GM21423 (cell line): ENCODE measurements at regions not wholly inside any gene's neighbourhood (a gene's known extent, or its start where the extent isn't known, plus 50 kb on each side); places are given as distances from the start of the nearest gene placed in this dataset.
A peak's percentile ranks its signal among the peaks of the same experiment; 100 is the strongest.

Source experiments
- ATAC-seq: cut with Tn5 transposase; IDR thresholded peaks from one replicate; pipeline ENCODE4 v1.9.1; 2021; ENCODE audit warnings: mild to moderate bottlenecking, moderate library complexity; ENCODE audit not compliant: unreplicated experiment

- ATAC-seq: no peak
Measured at GRCh38 chr5:175765858-175766257, 105.5 kb upstream of the CPLX2 start.

- ATAC-seq: no peak
Measured at GRCh38 chr5:175766963-175767362, 104.4 kb upstream of the CPLX2 start.

- ATAC-seq: no peak
Measured at GRCh38 chr5:175772747-175773533, 98.4 kb upstream of the CPLX2 start.

- ATAC-seq: no peak
Measured at GRCh38 chr5:175773534-175774070, 97.8 kb upstream of the CPLX2 start.

- ATAC-seq: no peak
Measured at GRCh38 chr5:175775416-175775815, 96.0 kb upstream of the CPLX2 start.

GRCh38 chr5:175778951-175779503, 92.4 kb upstream of the CPLX2 start:
- no peak for ATAC-seq

GRCh38 chr5:175783739-175784138, 87.6 kb upstream of the CPLX2 start:
- ATAC-seq: no peak

GRCh38 chr5:175784230-175784629, 87.1 kb upstream of the CPLX2 start:
- no peak for ATAC-seq

GRCh38 chr5:175785681-175786080, 85.7 kb upstream of the CPLX2 start:
- ATAC-seq: no peak

GRCh38 chr5:175788155-175788787, 83.1 kb upstream of the CPLX2 start:
- ATAC-seq: no peak

GRCh38 chr5:175789670-175790069, 81.7 kb upstream of the CPLX2 start:
- ATAC-seq: no peak

GRCh38 chr5:175790796-175791195, 80.6 kb upstream of the CPLX2 start:
- ATAC-seq: no peak

- ATAC-seq: no peak
Measured at GRCh38 chr5:175795959-175796358, 75.4 kb upstream of the CPLX2 start.

- ATAC-seq: peak; percentile 84
Measured at GRCh38 chr5:175796536-175797499, 74.6 kb upstream of the CPLX2 start.

- ATAC-seq: no peak
Measured at GRCh38 chr5:175797521-175798038, 73.8 kb upstream of the CPLX2 start.

GRCh38 chr5:175798626-175799025, 72.8 kb upstream of the CPLX2 start:
- no peak for ATAC-seq

GRCh38 chr5:175800656-175801081, 70.7 kb upstream of the CPLX2 start:
- ATAC-seq: no peak

GRCh38 chr5:175802361-175802760, 69.0 kb upstream of the CPLX2 start:
- no peak for ATAC-seq

GRCh38 chr5:175803254-175803653, 68.1 kb upstream of the CPLX2 start:
- no peak for ATAC-seq

- ATAC-seq: no peak
Measured at GRCh38 chr5:175803736-175804454, 67.5 kb upstream of the CPLX2 start.
